IMR-90 (cell line): ENCODE measurements at regions not wholly inside any gene's neighbourhood (a gene's known extent, or its start where the extent isn't known, plus 50 kb on each side); places are given as distances from the start of the nearest gene placed in this dataset.

Source experiments
- CEBPB ChIP-seq: IDR thresholded peaks from 2 replicates; pipeline ENCODE4 v1.6.1; 2012; ENCODE audit warnings: low read depth, low read length, improper control_type of control experiment
- FOS ChIP-seq: fragments of 150-350 bp; IDR thresholded peaks from 2 replicates; pipeline ENCODE4 v1.6.1; 2016; ENCODE audit warnings: low read depth, low read length
- MAFK ChIP-seq: IDR thresholded peaks from 2 replicates; pipeline ENCODE4 v1.6.1; 2012; ENCODE audit warnings: low read depth, low read length, improper control_type of control experiment
- MXI1 ChIP-seq: IDR thresholded peaks from 2 replicates; pipeline ENCODE4 v1.6.1; 2012; ENCODE audit warnings: low read depth, mild to moderate bottlenecking, low read length, moderate library complexity, borderline replicate concordance
- RCOR1 ChIP-seq: IDR thresholded peaks from 2 replicates; pipeline ENCODE4 v1.6.1; 2012; ENCODE audit warnings: mild to moderate bottlenecking, low read length, improper control_type of control experiment; ENCODE audit not compliant: insufficient replicate concordance
- SMC3 ChIP-seq: fragments of 150-350 bp; IDR thresholded peaks from 2 replicates; pipeline ENCODE4 v1.6.1; 2016; ENCODE audit warnings: low read depth, mild to moderate bottlenecking, antibody characterized with exemption, low read length, moderate library complexity
- TF ChIP-seq, protein P1 (sequence below): conservative IDR thresholded peaks from 2 replicates; pipeline ENCODE4 v1.5.1; 2012; ENCODE audit warnings: mild to moderate bottlenecking, low read depth, low read length, improper control_type of control experiment
- TF ChIP-seq, protein P2 (sequence below): fragments of 150-350 bp; IDR thresholded peaks from 2 replicates; pipeline ENCODE4 v1.6.1; 2017; ENCODE audit warnings: mild to moderate bottlenecking, antibody characterized with exemption, low read length, low read depth

DNA sequence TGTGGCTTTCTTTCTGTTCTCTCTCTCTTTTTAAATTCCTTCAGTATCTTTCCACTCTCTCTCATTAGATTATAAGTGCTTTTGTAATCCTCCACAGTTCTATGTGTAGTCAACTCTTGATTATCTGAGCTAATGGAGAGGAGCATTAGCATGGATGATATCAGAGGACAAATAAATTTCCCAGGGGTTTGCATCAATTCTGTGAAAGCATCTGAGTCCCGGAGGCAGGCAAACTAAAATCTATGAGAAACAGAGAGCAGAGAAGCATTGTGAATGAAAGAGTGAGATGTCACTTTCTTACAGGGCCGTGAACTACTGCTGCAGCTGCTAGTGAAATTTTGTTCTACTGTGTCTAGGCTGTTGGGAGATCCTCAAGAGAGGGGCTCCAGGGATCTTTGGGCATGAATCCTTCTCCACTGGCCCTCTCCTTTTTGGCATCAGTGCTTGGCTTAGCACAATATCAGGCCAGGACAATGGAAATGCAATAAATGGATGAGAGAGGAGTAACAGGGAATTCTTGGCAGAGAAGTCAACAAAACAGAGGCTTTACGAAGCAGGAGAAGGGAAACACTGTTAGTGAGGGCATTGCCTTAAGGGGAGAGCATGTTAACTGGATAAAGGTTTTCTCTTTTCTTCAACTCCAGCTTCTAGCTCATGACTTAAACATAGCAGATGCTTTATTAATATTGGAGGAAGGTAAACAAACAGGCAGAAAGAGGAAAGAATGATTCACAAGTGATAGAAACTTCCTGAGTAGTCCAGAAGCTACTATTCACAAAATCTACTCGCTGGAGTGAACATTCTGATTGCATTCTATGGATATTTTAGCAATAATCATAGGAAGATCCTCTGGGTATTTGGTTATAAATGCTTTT is 847.0 kb upstream of the MAP3K7 start:
- TF ChIP-seq, protein P1, sequence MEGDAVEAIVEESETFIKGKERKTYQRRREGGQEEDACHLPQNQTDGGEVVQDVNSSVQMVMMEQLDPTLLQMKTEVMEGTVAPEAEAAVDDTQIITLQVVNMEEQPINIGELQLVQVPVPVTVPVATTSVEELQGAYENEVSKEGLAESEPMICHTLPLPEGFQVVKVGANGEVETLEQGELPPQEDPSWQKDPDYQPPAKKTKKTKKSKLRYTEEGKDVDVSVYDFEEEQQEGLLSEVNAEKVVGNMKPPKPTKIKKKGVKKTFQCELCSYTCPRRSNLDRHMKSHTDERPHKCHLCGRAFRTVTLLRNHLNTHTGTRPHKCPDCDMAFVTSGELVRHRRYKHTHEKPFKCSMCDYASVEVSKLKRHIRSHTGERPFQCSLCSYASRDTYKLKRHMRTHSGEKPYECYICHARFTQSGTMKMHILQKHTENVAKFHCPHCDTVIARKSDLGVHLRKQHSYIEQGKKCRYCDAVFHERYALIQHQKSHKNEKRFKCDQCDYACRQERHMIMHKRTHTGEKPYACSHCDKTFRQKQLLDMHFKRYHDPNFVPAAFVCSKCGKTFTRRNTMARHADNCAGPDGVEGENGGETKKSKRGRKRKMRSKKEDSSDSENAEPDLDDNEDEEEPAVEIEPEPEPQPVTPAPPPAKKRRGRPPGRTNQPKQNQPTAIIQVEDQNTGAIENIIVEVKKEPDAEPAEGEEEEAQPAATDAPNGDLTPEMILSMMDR: no peak
- TF ChIP-seq MAFK: no peak
- no peak for TF ChIP-seq MXI1
- no peak for TF ChIP-seq CEBPB
- no peak for TF ChIP-seq SMC3
- no peak for TF ChIP-seq RCOR1
- TF ChIP-seq FOS: no peak
- TF ChIP-seq, protein P2, sequence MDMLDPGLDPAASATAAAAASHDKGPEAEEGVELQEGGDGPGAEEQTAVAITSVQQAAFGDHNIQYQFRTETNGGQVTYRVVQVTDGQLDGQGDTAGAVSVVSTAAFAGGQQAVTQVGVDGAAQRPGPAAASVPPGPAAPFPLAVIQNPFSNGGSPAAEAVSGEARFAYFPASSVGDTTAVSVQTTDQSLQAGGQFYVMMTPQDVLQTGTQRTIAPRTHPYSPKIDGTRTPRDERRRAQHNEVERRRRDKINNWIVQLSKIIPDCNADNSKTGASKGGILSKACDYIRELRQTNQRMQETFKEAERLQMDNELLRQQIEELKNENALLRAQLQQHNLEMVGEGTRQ: no peak
